ENCODE measurements at regions not wholly inside any gene's neighbourhood (a gene's known extent, or its start where the extent isn't known, plus 50 kb on each side); places are given as distances from the start of the nearest gene placed in this dataset.

- WGBS, 2 donors: 92 to 97% methylated on average over 9 to 11 of the region's 11 CpGs
Measured at GRCh38 chr17:16882243-16882925, 89.5 kb downstream of the TNFRSF13B start.

GRCh38 chr17:16881239-16881924, 90.5 kb downstream of the TNFRSF13B start:
- Histone ChIP-seq H3K4me3 (no peak overlapping the region), H3K9me3 (no peaks in the 10 kb centered on the region), H3K27me3 (no peaks in the 10 kb centered on the region), H3K4me1 (no peaks in the 10 kb centered on the region), H3K36me3 (ENCODE audit: low read depth, missing control alignments) (no peaks in the 10 kb centered on the region), H3K27ac (no peak overlapping the region)
- TF ChIP-seq POLR2A (IDR thresholded peaks at IDR 0.05) (no peak), CTCF (IDR thresholded peaks at IDR 0.05) (no peak)
- intact Hi-C loops (cut with DNase I; ENCODE audit: low total_unique reads): no loop called here
- DNase-seq: no peak
- WGBS, 2 donors: 79 to 86% methylated on average over 2 to 9 of the region's 9 CpGs

More at GRCh38 chr17:16882243-16882925, 89.5 kb downstream of the TNFRSF13B start:
- intact Hi-C loops (cut with DNase I; ENCODE audit: low total_unique reads): no loop called here
- no peaks in the 10 kb centered on the region for H3K36me3 ChIP-seq (ENCODE audit: low read depth, missing control alignments)
- no peaks in the 10 kb centered on the region for H3K4me1 ChIP-seq
- no peaks in the 10 kb centered on the region for H3K9me3 ChIP-seq
- DNase-seq: no peak
- H3K27me3 ChIP-seq: no peaks in the 10 kb centered on the region
- no peak for TF ChIP-seq CTCF (IDR thresholded peaks at IDR 0.05)
- TF ChIP-seq POLR2A (IDR thresholded peaks at IDR 0.05): no peak
- H3K27ac ChIP-seq: no peak overlapping the region
- no peak overlapping the region for H3K4me3 ChIP-seq

GRCh38 chr17:16880843-16881230, 91.1 kb downstream of the TNFRSF13B start:
- TF ChIP-seq POLR2A (IDR thresholded peaks at IDR 0.05): no peak
- TF ChIP-seq CTCF (IDR thresholded peaks at IDR 0.05): no peak
- Histone ChIP-seq H3K4me3 (no peak overlapping the region), H3K36me3 (ENCODE audit: low read depth, missing control alignments) (no peaks in the 10 kb centered on the region), H3K27me3 (no peaks in the 10 kb centered on the region), H3K9me3 (no peaks in the 10 kb centered on the region), H3K4me1 (no peaks in the 10 kb centered on the region), H3K27ac (no peak overlapping the region)
- intact Hi-C loops (cut with DNase I; ENCODE audit: low total_unique reads): no loop called here
- DNase-seq: no peak
- 80 to 91% methylated on average over 1 to 9 of the region's 9 CpGs for WGBS, 2 donors

- intact Hi-C loops (cut with DNase I; ENCODE audit: low total_unique reads): no loop called here
- Histone ChIP-seq H3K9me3 (no peaks in the 10 kb centered on the region), H3K27me3 (no peaks in the 10 kb centered on the region), H3K4me1 (no peaks in the 10 kb centered on the region), H3K27ac (no peak overlapping the region), H3K4me3 (no peak overlapping the region), H3K36me3 (ENCODE audit: low read depth, missing control alignments) (no peaks in the 10 kb centered on the region)
- no peak for TF ChIP-seq CTCF (IDR thresholded peaks at IDR 0.05)
- TF ChIP-seq POLR2A (IDR thresholded peaks at IDR 0.05): no peak
- DNase-seq: no peak
- WGBS, 2 donors: 76 to 91% methylated on average over 8 to 16 of the region's 16 CpGs
Measured at GRCh38 chr17:16880121-16880842, 91.6 kb downstream of the TNFRSF13B start.
